SK-N-SH (cell line): ENCODE measurements at regions not wholly inside any gene's neighbourhood (a gene's known extent, or its start where the extent isn't known, plus 50 kb on each side); places are given as distances from the start of the nearest gene placed in this dataset.

Experiments used
- CTCF ChIA-PET: fragments of 300-600, 350-600 bp; formaldehyde crosslinking; extraction: SDS; loops from one replicate; lab custom pipeline; 2021; lab: Yijun Ruan, JAX
- POLR2A ChIA-PET: fragments of 350-600 bp; sonication (Branson Sonifier 250); formaldehyde crosslinking; extraction: SDS; loops from one replicate; lab custom pipeline; 2020; ENCODE audit warnings: antibody characterized with exemption, inconsistent platforms; lab: Yijun Ruan, JAX
- DNase-seq: peaks from one replicate; pipeline ENCODE4 v3.0.0; 2012
- H2AFZ ChIP-seq: fragments of 200-600 bp; sonication (generic); 2 replicates; pipeline ENCODE4 v1.8.1; 2016; ENCODE audit warnings: antibody characterized with exemption, mild to moderate bottlenecking, low read depth
- H3F3A ChIP-seq: fragments of 200-600 bp; sonication (generic); replicated peaks from 2 replicates; pipeline ENCODE3; 2016; ENCODE audit warnings: antibody characterized with exemption, mild to moderate bottlenecking; ENCODE audit not compliant: insufficient read depth
- H3K27ac ChIP-seq, 2 experiments: fragments of 200-500 bp in 1 of 2; fragments of 200-600 bp in 1 of 2; sonication (Bioruptor generic) in 1 of 2; sonication (generic), shearing (Covaris generic) in 1 of 2; 2 replicates each; pipeline versions ENCODE4 v1.5.1 to v1.6.1; 2014 to 2016; ENCODE audit warnings: low read depth in 2 of 2, inconsistent platforms in 1 of 2, low read length in 1 of 2, mild to moderate bottlenecking in 1 of 2, mixed read lengths in 1 of 2
- H3K27me3 ChIP-seq: fragments of 200-600 bp; sonication (generic), shearing (Covaris generic); 2 replicates; pipeline ENCODE4 v1.6.1; 2016; ENCODE audit warnings: mixed run types; ENCODE audit not compliant: insufficient read depth
- H3K36me3 ChIP-seq, 2 experiments: fragments of 200-500 bp in 1 of 2; fragments of 200-600 bp in 1 of 2; sonication (Bioruptor generic) in 1 of 2; sonication (generic) in 1 of 2; replicated peaks in 1 of 2; 2 replicates each; pipeline versions ENCODE3 to v1.5.1; 2014 to 2016; ENCODE audit warnings: low read length in 1 of 2, mild to moderate bottlenecking in 1 of 2; ENCODE audit not compliant: insufficient read depth in 2 of 2, control insufficient read depth in 1 of 2
- H3K4me1 ChIP-seq, 2 experiments: fragments of 200-500 bp in 1 of 2; fragments of 200-600 bp in 1 of 2; sonication (Bioruptor generic) in 1 of 2; sonication (generic), shearing (Covaris generic) in 1 of 2; 2 replicates each; pipeline versions ENCODE4 v1.5.1 to v1.6.1; 2014 to 2016; ENCODE audit warnings: low read depth in 1 of 2, low read length in 1 of 2, mixed run types in 1 of 2; ENCODE audit not compliant: insufficient read depth in 2 of 2, control insufficient read depth in 1 of 2
- H3K4me2 ChIP-seq: fragments of 200-600 bp; sonication (generic), shearing (Covaris generic); 2 replicates; pipeline ENCODE4 v1.6.1; 2017; ENCODE audit warnings: mixed run types
- H3K4me3 ChIP-seq, 2 experiments: fragments of 200-500 bp in 1 of 2; fragments of 200-600 bp in 1 of 2; sonication (Bioruptor generic) in 1 of 2; sonication (generic), shearing (Covaris generic) in 1 of 2; 2 replicates each; pipeline versions ENCODE4 v1.5.1 to v1.8.1; 2014 to 2016; ENCODE audit warnings: low read depth in 2 of 2, inconsistent platforms in 1 of 2, low read length in 1 of 2, mild to moderate bottlenecking in 1 of 2, mixed read lengths in 1 of 2, moderate library complexity in 1 of 2
- H3K79me2 ChIP-seq: fragments of 200-600 bp; sonication (generic); 2 replicates; pipeline ENCODE4 v1.8.1; 2017; ENCODE audit warnings: mild to moderate bottlenecking; ENCODE audit not compliant: insufficient read depth
- H3K9ac ChIP-seq: fragments of 200-600 bp; sonication (generic); 2 replicates; pipeline ENCODE4 v1.6.1; 2017; ENCODE audit warnings: mixed run types
- H3K9me2 ChIP-seq: fragments of 200-600 bp; sonication (generic); 2 replicates; pipeline ENCODE4 v1.6.1; 2017; ENCODE audit warnings: mixed run types
- H3K9me3 ChIP-seq: fragments of 200-600 bp; sonication (generic); 2 replicates; pipeline ENCODE4 v1.6.1; 2017; ENCODE audit warnings: mixed run types, mild to moderate bottlenecking, moderate library complexity
- H4K20me1 ChIP-seq: fragments of 200-600 bp; sonication (generic); 2 replicates; pipeline ENCODE4 v1.6.1; 2017; ENCODE audit warnings: mild to moderate bottlenecking, mixed run types; ENCODE audit not compliant: insufficient read depth
- CHD2 ChIP-seq: fragments of 150-350 bp; IDR thresholded peaks from 2 replicates; pipeline ENCODE4 v1.6.1; 2018; ENCODE audit warnings: low read length; ENCODE audit not compliant: partially characterized antibody
- ELF1 ChIP-seq: IDR thresholded peaks from 2 replicates; pipeline ENCODE4 v1.4.0; 2012
- EP300 ChIP-seq, 2 experiments: IDR thresholded peaks; 2 replicates each; pipeline versions ENCODE4 v1.4.0 to v1.6.1; 2012; ENCODE audit warnings: borderline replicate concordance in 1 of 2, low read depth in 1 of 2, low read length in 1 of 2
- EZH2phosphoT487 ChIP-seq: fragments of 200-600 bp; sonication (generic); IDR thresholded peaks from 2 replicates; pipeline ENCODE4 v1.6.1; 2017; ENCODE audit warnings: low read depth, mixed run types, mild to moderate bottlenecking, antibody characterized with exemption, moderate library complexity, borderline replicate concordance
- FOXJ3 ChIP-seq: sonication (generic); formaldehyde crosslinking; IDR thresholded peaks from 2 replicates; pipeline ENCODE4 v1.5.1; 2020; ENCODE audit warnings: mild to moderate bottlenecking, missing genetic modification reagents
- FOXM1 ChIP-seq: IDR thresholded peaks from 2 replicates; pipeline ENCODE4 v1.4.0; 2012; ENCODE audit warnings: low read depth, mild to moderate bottlenecking
- GABPA ChIP-seq: IDR thresholded peaks from 2 replicates; pipeline ENCODE4 v1.4.0; 2012; ENCODE audit warnings: low read depth, mild to moderate bottlenecking
- GATA2 ChIP-seq: sonication (generic); formaldehyde crosslinking; IDR thresholded peaks from 2 replicates; pipeline ENCODE4 v1.5.0; 2020; ENCODE audit warnings: mild to moderate bottlenecking, missing genetic modification reagents
- JUND ChIP-seq: IDR thresholded peaks from 2 replicates; pipeline ENCODE4 v1.4.0; 2012
- MEF2A ChIP-seq: IDR thresholded peaks from 2 replicates; pipeline ENCODE4 v1.4.0; 2012; ENCODE audit warnings: low read depth, borderline replicate concordance
- MXI1 ChIP-seq: IDR thresholded peaks from 2 replicates; pipeline ENCODE4 v1.6.1; 2012; ENCODE audit warnings: mild to moderate bottlenecking, low read depth, low read length, improper control_type of control experiment
- NFIC ChIP-seq: IDR thresholded peaks from 2 replicates; pipeline ENCODE4 v1.4.0; 2012; ENCODE audit warnings: borderline replicate concordance
- PBX3 ChIP-seq: IDR thresholded peaks from 2 replicates; pipeline ENCODE4; 2012
- POLR2AphosphoS5 ChIP-seq: IDR thresholded peaks from 2 replicates; pipeline ENCODE4 v1.6.1; 2012; ENCODE audit warnings: low read depth, low read length
- RCOR1 ChIP-seq: fragments of 150-350 bp; IDR thresholded peaks from 2 replicates; pipeline ENCODE4 v1.6.1; 2017; ENCODE audit warnings: antibody characterized with exemption, low read length
- REST ChIP-seq: IDR thresholded peaks from 2 replicates; pipeline ENCODE4 v1.6.1; 2012; ENCODE audit warnings: mild to moderate bottlenecking, low read depth, low read length, moderate library complexity
- RXRA ChIP-seq: IDR thresholded peaks from 2 replicates; pipeline ENCODE4 v1.4.0; 2012; ENCODE audit warnings: low read depth, mild to moderate bottlenecking, borderline replicate concordance
- SIN3A ChIP-seq: IDR thresholded peaks from 2 replicates; pipeline ENCODE4 v1.6.1; 2012; ENCODE audit warnings: low read depth, mild to moderate bottlenecking, low read length, moderate library complexity, borderline replicate concordance
- TAF1 ChIP-seq: IDR thresholded peaks from 2 replicates; pipeline ENCODE4 v1.6.1; 2012; ENCODE audit warnings: low read depth, mild to moderate bottlenecking, low read length, moderate library complexity, borderline replicate concordance
- TEAD4 ChIP-seq: IDR thresholded peaks from 2 replicates; pipeline ENCODE4 v1.4.0; 2012; ENCODE audit warnings: mild to moderate bottlenecking, borderline replicate concordance; ENCODE audit not compliant: insufficient read depth
- USF1 ChIP-seq: IDR thresholded peaks from 2 replicates; pipeline ENCODE4 v1.4.0; 2012; ENCODE audit warnings: low read depth, borderline replicate concordance
- USF2 ChIP-seq: fragments of 150-350 bp; IDR thresholded peaks from 2 replicates; pipeline ENCODE4 v1.6.1; 2017; ENCODE audit warnings: antibody characterized with exemption, low read length, low read depth, borderline replicate concordance
- YY1 ChIP-seq: IDR thresholded peaks from 2 replicates; pipeline ENCODE4 v1.4.0; 2012; ENCODE audit warnings: low read depth, mild to moderate bottlenecking
- WGBS: methylation state at CpG from one replicate; pipeline ENCODE4 v1.1.6; 2017; ENCODE audit warnings: low lambda C conversion rate; 5-methylcytosine and 5-hydroxymethylcytosine counted together

GRCh38 chr13:31485651-31486051 is 253.7 kb upstream of the RXFP2 start:
- ChIA-PET CTCF (interaction anchor here (1.3 kb wide), 1 partner anchor 9 kb away, joined by 3 read pairs; no protein-coding TSS in a partner anchor), POLR2A (no interaction called here)
- Histone ChIP-seq H3F3A (no peaks in the 10 kb centered on the region), H3K27me3 (no peaks in the 10 kb centered on the region), H3K4me1 (peaks cover 0 to 8% of the 10 kb centered on the region in 2 experiments; a peak in 2 of 4 replicates), H2AFZ (no peak overlapping the region), H4K20me1 (no peaks in the 10 kb centered on the region), H3K79me2 (no peaks in the 10 kb centered on the region), H3K9me3 (no peaks in the 10 kb centered on the region), H3K4me3 (no peak overlapping the region), H3K9me2 (no peaks in the 10 kb centered on the region), H3K36me3 (no peaks in the 10 kb centered on the region), H3K4me2 (no peak overlapping the region), H3K9ac (no peak overlapping the region), H3K27ac (peak overlapping the region in 1 of 2 experiments; percentile 58; a peak in 2 of 4 replicates)
- DNase-seq, result peak; percentile 23
- 16% methylated on average over 4 of the region's 4 CpGs for WGBS
- TF ChIP-seq GATA2, result peak; percentile 84
- peak in 1 of 2 experiments; percentile 71; a peak in 2 of 4 replicates for TF ChIP-seq EP300 (IDR thresholded peaks at IDR 0.05; ENCODE audit: borderline replicate concordance in 1 of 2, low read depth in 1 of 2, low read length in 1 of 2)
- peak; percentile 10 for TF ChIP-seq CHD2
- TF ChIP-seq NFIC, result no peak
- no peak for TF ChIP-seq MXI1
- peak; percentile 62; the same call in 1 of the 2 replicates for TF ChIP-seq RCOR1
- peak; percentile 61 for TF ChIP-seq FOXJ3 (CRISPR knock-in tag)
- no peak for TF ChIP-seq RXRA

- ChIA-PET POLR2A (no interaction called here), CTCF (no interaction called here)
- Histone ChIP-seq H3K27ac (no peak overlapping the region), H2AFZ (no peak overlapping the region), H3K79me2 (no peaks in the 10 kb centered on the region), H3K4me2 (no peak overlapping the region), H3K9me3 (no peaks in the 10 kb centered on the region), H4K20me1 (no peaks in the 10 kb centered on the region), H3K4me3 (no peak overlapping the region), H3K9me2 (no peaks in the 10 kb centered on the region), H3K36me3 (no peaks in the 10 kb centered on the region), H3K9ac (no peak overlapping the region), H3K4me1 (no peaks in the 10 kb centered on the region), H3F3A (no peaks in the 10 kb centered on the region), H3K27me3 (no peaks in the 10 kb centered on the region)
- DNase-seq, result no peak
- TF ChIP-seq POLR2AphosphoS5 (no peak), MXI1 (no peak), JUND (no peak), GABPA (no peak), EZH2phosphoT487 (no peak), TAF1 (no peak), RXRA (no peak), NFIC (no peak), FOXM1 (no peak), PBX3 (no peak), FOXJ3 (CRISPR knock-in tag) (no peak), ELF1 (no peak), MEF2A (no peak), REST (no peak), USF2 (no peak), YY1 (no peak), RCOR1 (no peak), SIN3A (no peak), USF1 (no peak), TEAD4 (no peak)
- 58% methylated on average over 4 of the region's 4 CpGs for WGBS
Observed at GRCh38 chr13:31495336-31495735, 244.0 kb upstream of the RXFP2 start.
